Fibroblast of skin of left quadriceps (primary cell): ENCODE measurements at regions not wholly inside any gene's neighbourhood (a gene's known extent, or its start where the extent isn't known, plus 50 kb on each side); places are given as distances from the start of the nearest gene placed in this dataset.

Source experiments
- DNase-seq, 2 experiments: peaks; one replicate each; pipeline ENCODE4 v3.0.0-alpha.2; 2013; ENCODE audit warnings: low read depth in 2 of 2

DNA sequence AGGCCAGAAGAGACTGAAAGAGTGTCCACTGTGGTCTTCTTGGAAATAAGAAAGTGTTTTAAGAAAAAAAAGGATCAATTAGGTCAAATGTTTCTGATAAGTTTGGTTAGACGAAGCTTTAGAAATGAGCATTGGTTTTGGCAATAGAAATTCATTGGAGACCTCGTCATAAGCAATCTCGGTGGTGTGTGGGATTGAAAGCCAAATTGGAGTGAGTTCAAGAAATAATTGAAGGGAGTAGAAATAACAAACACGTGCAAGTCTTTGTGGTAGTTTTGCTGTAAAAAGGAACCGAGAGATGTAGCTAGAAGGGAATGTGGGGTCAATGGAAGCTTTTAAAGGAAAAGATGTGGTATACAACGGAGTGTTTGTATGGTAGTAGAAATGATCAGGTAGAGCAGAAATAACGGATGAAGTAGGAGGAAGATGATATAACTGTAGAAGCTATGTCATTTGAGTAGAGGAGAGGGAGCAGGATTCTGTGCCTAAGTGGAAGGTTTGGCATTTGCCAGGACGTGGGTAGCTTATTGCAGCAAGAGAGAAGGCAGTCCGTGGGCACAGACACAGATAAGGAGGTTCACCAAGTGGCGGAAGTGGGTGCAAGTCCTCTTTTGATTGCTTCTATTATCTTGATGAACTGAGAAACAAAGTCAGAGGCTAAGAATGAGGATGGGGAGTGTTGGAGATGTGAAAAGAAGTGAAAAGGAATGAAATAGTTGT lies 146.2 kb downstream of the DACT1 start:
- DNase-seq, result no peak

DNA sequence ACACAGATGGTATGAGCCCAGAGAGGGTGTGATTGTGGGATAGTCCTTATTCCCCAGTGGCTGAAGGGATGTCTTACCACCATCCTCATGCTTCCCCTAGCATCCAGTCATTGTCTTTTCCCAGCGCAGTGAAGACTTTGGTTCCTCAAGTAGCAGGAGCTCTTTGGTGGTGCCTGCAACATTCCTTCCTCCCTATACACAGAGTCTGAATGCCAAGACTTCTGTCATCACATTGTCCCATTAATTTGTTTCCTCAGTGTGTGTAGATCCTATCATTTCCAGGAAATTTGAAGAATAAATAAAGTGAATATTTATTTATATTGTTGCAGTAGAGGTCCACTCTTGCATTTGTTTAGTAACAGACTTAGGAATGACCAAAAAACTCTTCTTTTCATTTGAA lies 147.2 kb downstream of the DACT1 start:
- DNase-seq, result no peak

DNA sequence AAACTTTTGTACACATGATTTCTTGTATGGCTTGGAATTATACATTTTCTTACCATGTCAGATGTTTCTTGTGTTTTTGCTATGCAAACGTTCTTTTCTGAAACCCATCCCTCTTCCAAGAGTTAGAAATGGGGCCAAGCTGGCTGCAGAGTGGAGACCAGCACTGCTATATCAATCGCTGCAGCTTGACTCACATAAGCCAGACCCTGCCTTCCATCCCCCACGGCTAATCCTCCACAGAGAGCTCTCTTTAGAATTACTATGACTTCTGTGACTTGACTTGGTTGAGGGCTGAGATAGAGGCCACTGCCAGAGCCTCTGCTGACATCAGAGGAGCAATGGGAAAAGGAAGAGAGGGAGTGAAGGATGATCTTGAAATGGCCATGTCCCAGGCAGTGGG lies 147.9 kb downstream of the DACT1 start:
- DNase-seq, result no peak

DNA sequence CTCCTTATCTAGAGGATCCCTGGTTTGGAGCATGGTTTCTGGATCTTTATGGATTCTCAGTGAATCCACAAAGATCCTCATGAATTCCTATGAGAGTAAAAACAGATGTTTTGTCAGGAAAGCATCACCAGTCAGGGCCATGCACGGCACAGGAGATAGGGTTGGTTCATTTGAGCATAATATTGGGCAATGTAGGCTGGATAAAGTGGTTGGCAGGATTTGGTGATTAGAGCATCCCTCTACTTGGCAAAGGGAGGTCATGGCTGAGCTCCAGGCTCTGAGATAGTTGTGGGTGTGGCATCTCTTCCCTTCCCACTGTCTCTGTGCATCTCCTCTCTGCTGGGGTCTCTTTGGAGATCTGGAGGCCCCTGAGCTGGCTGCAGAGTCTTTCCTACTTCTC lies 149.8 kb downstream of the DACT1 start:
- no peak for DNase-seq

DNA sequence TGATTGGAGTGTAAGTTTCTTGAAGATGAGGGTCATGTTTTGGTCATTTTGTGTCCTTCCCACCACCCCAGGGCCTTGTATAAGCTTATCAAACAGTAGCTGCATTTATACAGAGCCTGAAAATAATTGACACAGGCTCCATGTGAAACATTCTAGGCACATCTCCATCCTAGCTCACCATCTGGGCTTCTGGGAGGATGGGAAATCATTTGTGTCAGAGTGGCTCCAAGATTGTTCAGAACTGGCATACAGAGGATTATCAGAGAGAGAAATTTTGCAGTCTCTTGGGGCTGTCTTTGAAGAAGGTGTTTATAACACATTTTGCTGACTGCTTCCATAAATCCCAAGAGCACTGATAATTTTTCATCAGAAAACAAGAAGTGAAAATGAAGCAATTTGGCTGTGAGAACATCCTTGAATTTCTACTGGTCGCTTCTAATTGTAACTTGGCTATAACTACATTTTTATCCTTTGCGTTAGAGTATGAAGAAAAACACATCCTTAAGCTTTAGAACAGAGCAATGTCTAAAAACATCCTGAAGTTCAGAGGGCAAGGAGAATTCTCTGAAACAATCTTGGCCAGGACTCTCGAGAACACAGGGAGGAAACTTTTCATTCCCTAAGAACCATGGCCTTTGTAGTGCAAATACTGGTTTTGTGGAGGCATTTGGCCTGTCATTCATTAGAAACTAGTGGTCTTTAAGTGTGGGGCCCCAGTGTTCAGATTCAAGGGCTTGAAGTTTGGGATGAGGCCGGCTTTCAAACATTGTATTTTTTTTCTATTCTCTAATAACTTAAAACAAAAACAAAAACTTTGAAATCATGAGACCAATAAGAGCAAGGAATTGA lies 151.1 kb downstream of the DACT1 start:
- DNase-seq, result no peak

DNA sequence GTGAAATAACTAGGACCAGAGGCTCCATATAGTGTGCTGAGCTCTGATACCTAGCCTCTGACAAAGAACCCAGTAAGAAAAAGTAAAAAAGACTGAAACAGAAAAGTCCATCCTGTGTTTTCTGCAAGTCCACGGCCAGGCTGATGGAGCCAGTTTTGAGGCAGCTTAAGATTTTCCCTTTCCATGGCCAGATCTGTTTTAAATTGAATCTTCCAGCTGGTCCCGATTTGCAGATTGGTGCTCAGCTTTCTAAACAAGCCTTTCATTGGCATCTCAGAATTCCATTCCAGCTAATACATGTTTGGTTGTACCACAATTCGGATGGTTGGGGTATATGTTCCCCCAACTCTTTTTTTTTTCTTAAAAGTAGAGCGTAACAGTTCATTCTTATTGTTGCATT lies 152.0 kb downstream of the DACT1 start:
- DNase-seq, result no peak

DNA sequence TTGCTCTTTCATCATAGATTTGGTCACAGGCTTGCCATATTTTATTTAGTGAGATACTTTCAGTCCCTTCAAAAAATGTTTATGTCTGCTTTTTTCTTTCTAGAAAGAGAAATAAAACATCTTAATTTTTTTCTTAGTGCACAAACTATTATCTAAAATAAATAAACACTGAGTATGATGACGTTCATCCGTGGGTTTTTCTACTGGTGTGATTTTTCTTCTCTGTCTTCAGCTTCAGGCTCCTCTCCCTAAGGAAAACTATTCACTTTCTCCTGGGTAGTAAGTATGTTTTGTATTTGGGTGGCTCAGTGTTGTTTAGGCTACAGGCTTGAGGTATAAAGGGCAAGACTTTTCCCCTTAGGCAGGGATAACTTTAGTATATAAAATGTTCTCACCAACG lies 154.7 kb downstream of the DACT1 start:
- DNase-seq, result no peak

DNA sequence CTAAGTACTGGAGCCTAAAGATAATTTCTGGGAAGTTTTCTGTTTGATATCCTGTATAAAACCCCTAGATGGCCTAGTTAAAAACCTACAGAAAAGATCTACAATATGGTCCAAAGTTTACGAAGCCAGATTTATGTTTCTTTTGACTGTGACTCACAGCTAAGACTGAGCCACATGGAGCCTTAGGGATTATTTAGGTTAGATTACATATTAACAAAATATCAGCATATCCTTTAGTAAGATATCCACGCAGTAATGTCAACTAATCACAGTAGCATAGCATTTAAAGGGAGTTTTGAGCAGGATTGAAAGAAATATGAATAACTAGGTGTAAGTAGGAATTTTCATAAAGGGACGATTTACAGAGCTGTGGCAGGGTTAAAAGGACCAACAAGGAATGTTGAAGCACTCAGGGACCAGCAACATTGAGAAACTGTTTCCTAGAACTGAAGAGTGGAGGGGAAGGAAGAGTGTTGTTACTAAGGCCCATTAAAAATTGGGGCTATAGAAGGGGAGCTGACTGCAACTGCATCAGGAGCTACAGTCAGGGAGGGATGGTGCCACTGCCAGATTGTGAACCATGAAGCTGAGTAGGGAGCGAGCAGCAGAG lies 155.5 kb downstream of the DACT1 start:
- no peak for DNase-seq

DNA sequence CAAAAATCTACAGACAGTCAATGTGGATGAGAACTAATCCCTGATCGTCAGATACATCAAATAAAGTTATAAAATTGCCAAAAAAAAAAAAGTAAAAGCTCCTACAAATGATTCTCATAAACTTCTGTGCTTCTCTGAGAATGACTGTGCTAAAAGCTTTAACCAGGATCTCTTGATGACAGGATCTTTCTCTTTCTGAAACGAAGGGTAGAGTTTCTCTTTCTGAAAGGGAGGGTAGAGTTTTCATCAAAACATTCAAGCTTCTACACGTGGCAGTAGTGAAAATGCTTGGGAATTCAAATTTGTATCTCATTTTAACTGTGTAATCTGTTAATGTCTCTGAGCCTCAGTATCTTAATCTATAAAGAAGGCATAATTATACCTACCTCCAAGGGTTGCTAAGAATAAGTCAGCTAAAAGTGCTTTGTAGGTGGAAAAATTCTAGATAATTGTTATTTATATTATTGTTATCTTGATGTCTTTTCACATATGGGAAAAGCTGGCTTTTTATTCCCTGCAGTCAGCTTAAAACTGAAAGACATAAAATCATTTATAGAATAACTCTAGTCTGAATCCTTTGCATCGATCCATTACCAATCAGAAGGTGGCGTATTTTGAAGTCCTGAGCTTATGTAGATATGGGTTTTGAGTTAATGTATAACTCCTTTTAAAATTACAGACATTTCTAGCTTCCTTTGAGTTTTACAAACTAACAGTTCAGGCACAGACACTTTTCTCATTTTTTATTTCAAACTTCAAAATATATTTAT lies 157.4 kb downstream of the DACT1 start:
- DNase-seq, result no peak

DNA sequence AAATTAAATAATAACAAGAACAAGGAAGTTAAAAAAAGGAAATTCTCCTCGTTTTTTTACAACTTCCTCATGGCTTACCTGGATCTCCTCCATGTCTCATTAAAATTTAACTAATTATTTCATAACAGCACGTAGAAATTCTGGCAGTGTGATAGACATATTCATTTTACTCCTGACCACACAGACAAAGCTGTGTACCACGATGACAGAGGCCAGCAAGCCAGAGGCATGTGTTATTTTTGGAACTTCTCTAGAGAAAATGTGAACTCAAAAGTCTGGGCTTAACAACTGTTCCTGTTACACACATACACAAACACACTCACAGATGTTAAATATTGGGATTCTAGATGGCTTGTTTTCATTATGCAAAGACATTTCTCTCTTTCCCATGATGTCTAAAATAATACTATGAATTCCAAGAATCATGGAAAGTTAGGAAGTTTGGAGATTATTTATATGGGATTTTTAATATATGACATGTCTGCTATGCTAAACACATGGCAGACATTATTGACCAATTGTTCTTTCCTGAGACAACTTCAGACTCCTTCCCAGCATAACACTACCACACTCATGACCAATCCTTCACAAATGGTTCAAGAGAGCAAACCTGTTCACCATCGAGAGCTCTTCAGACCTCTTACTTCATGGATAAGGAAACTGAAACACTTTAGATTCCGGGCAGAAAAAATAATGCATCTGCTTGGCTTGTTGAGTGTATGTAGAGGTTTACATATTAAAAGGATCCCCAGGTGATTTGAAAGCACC lies 158.7 kb downstream of the DACT1 start:
- DNase-seq, result no peak

DNA sequence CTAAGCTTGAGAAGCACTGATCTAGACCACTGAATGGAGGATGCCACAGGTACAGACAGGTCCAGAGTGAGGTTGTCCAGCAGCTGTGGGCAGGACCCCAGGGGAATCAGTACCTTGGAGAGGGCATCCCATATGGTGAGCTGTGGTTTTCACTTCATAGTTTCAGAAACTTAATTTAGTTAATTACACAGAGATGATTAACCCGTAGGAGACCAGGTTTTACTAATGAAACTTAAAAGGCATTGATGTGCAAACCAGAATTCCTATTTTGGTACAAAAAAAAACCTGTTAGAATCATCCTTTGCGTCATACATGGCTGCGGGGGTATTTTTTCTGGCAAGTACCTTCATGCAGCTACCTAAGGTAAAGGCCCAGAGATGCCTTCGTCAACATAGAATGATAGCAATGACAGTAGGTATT lies 159.3 kb downstream of the DACT1 start:
- DNase-seq, result no peak

DNA sequence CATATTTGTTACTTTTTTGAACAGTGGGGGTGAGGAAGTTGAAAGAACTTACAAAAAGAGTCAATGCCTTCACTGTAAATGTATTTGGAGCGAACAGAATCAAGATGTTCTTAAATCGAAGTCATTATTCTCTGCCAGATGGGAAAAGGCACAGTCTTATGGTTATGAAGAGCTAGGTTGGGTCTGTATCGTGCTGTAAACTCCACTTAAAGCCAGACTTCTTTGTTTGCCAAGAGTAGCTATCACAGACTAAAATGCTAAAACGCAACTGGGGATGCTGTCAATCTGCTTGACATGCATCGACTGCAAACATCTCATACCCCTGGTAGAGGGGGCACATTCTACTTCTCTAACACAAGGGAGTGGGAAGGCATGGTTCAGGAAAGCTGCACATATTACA lies 160.4 kb downstream of the DACT1 start:
- no peak for DNase-seq

DNA sequence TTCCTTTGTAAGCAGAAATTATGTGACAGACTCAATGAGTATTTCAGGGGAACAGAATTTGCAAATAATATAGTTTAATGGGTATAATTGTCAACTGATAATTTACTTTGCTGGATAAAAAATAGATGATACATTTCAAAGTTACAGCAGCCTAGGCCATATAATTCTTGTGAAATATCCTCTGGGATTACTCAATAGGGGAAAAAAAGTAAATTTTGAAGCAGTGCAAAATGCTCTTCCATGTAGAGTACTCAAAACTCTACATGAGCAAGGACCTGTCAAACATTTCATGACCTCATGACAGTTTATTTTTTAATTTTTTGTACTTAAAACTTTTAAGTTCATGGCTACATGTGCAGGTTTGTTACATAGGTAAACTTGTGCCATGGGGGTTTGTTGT lies 163.3 kb downstream of the DACT1 start:
- DNase-seq, result no peak

DNA sequence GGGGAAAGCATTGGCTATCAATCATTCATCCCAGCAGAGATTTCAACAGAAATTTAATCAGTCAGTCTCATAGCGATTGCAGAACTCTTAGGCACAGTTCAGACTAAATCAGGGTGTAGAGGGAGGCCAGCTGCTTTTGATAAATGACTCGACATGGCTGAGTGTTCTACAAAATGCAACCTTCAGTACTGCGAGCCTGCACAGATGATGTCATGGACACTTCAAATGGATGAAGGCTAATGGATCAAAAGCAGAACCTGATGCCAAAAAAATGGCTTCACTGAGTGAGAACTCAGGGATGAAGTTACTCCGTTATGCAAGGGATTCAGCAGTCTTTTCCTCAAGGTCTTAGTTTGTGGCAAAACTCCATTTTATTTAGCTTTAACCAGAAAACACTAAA lies 167.3 kb downstream of the DACT1 start:
- DNase-seq, result peak; percentile 87 to 88

DNA sequence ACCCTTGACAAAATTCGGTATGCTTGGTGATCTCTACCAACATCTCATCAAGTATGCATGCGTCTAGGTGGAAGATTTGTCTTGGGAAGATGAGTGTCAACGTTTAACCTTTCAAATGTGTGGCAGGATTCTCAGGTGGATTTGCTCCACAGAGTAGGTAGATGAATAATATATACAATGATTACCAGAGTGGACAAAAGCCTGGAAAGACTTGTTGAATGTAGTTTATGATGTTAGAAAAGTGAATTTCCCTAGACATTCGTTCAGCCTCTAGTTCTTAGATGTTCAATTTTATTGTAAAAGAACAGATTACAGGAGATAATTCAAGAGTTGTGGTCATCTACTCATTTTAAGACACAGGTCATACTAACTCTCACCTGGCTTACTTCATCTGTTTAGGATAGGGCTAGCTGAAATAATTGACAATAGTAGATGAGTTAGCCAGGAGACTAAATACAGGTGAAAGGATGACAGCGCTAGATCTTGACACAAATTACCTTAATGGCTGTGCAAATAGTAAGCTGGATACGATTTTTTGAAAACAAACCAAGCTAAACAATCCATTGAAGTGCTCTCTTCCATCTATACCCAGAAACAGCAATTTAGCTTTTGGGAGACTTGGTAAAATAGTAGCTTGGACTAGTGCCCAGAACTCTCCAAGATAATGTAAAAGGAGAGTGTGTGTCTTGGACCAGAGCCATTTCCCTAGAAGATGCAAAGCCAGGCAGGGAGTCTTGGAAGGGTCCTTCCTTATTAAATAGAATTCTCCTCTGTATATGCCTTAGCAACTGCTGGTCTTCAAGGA lies 168.0 kb downstream of the DACT1 start:
- peak; percentile 54 to 60 for DNase-seq

DNA sequence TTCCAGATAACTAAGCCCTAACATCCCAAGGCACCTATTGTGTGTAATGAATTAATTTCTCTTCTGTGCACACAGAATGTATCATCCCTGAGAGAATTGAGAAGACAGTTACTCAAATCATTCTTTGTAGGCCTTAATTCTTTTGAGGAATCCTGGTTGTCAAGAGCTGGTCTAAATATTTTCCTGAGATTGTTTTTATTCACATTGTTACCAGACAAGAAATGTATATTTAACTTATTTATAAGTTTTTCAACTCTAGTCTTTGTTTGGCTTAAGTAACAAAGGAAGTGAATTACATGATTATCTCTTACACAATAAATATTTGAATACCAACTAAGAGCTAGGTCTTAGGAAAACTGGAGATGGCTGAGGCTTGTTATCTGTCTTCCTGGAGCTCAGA lies 169.4 kb downstream of the DACT1 start:
- no peak for DNase-seq

DNA sequence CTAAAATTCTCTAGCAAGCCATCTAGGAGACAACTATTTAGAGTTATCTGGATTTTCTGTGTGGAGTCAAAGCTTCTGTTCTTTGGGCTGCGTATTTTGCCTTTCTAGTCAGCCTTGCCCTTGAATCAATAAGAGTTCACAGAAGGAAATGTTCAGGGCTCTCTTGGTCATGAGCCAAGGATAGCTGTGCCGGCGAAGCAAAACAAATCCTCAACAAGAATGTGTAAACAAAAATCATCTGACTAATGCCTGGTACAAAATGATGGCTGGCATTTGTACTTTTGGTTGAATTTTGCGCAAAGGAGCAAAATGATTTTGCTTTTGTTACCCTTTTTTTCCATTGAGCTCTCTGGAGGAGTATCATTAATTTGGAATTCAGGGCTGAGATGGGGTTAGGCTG lies 171.1 kb downstream of the DACT1 start:
- no peak for DNase-seq

DNA sequence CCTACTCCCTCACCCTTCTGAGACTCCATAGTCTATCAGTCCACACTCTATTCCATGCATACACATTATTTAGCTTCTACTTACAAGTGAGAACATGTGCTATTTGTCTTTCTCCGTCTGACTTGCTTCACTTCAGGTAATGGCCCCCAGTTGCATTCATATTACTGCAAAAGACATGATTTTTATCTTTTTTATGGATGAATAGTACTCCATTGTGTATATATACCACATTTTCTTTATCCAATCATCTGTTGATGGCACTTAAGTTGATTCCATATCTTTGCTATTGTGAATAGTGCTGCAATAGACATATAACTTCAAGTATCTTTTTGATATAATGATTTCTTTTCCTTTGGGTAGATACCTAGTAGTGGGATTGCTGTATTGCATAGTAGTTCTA lies 171.8 kb downstream of the DACT1 start:
- DNase-seq, result no peak

DNA sequence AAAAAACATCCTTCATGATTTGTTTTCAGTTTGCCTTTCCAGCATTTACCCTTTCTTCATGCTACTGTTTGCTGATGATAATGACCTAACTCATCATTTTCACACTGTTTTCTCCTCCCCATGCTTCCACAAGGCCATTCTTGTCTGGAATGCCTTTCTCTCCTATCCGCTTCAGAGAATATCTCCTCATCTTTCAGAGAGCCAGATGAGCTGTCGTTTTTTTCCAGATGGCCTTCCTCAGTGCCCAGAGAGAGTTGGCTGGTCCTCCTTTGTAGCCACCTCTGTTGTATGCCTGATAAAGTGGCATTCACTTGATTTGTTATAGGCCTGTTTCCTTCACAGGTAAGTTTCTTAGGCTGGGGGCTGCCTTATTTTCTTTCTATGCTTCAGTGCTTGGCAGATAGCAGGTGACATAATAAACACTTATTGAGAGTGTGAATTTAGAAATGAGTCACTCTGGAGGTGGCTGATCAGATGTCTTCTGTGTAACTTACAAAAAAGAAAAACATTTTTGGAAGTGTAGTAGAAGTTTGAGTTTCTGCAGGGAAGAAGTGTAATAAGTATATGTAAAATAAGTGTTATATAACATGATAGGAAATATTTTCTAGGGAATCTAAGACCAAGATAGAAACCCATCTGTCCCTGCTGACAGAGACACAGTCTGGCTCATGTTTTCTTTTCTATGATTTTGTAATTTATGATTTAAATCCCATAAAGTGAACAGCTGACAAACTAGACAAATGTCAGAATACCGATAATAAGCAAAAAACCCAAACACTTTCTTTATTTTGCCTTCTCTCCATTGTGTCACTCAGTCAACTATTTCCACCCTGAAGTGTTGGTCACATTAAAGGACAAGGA lies 174.5 kb downstream of the DACT1 start:
- no peak for DNase-seq

DNA sequence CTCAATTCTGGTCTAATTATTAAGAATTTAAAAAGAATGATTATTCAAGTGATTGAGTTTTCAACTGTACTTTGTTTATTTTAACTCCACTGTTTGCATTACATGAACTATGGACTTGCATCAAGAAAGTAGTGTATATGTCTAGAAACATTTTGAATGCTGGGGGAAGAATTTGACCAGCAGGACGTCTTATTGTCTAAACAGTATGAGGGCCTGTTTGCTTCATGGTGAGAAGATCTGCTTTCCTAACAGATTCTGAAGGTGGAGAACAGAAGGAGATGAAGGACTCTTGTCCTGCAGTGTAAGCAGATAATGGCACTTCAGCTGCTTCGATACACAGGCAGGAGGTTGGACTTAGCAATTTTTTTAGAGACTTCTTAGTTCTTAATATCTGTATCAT lies 176.0 kb downstream of the DACT1 start:
- DNase-seq, result no peak
